T-helper 2 cell treated with Interferon-gamma antibody and Interleukin-4, amounts not matched to agents 5 μg/mL and 100 μg/mL, for 36 hours (primary cell): ENCODE measurements at regions not wholly inside any gene's neighbourhood (a gene's known extent, or its start where the extent isn't known, plus 50 kb on each side); places are given as distances from the start of the nearest gene placed in this dataset.

Experiments
- DNase-seq: peaks from one replicate; pipeline ENCODE4 v3.0.0; 2021; ENCODE audit warnings: low spot score
- H3K27ac Mint-ChIP-seq: one replicate; pipeline ENCODE4 v1.8.0; 2021; ENCODE audit warnings: mild to moderate bottlenecking, mixed read lengths
- H3K27me3 Mint-ChIP-seq: one replicate; pipeline ENCODE4 v1.8.0; 2021; ENCODE audit warnings: low read depth, mixed read lengths
- H3K36me3 Mint-ChIP-seq: one replicate; pipeline ENCODE4 v1.8.0; 2021; ENCODE audit warnings: low read depth, mixed read lengths
- H3K4me1 Mint-ChIP-seq: one replicate; pipeline ENCODE4 v1.8.0; 2021; ENCODE audit warnings: low read depth, mixed read lengths
- H3K4me3 Mint-ChIP-seq: one replicate; pipeline ENCODE4 v1.8.0; 2022; ENCODE audit warnings: mild to moderate bottlenecking, moderate library complexity, mixed read lengths
- H3K9me3 Mint-ChIP-seq: one replicate; pipeline ENCODE4 v1.8.0; 2021; ENCODE audit warnings: mixed read lengths

- Mint-ChIP-seq H3K9me3 (no peaks in the 10 kb centered on the region), H3K36me3 (no peaks in the 10 kb centered on the region), H3K4me3 (no peak overlapping the region), H3K27me3 (peaks cover 9% of the 10 kb centered on the region), H3K4me1 (no peaks in the 10 kb centered on the region), H3K27ac (no peak overlapping the region)
- no peak for DNase-seq
These were observed 164.4 kb upstream of the TOPAZ1 start for GRCh38 chr3:44077267-44077666.

- Mint-ChIP-seq H3K36me3 (no peaks in the 10 kb centered on the region), H3K9me3 (no peaks in the 10 kb centered on the region), H3K4me1 (no peaks in the 10 kb centered on the region), H3K27ac (no peak overlapping the region), H3K27me3 (peaks cover 9% of the 10 kb centered on the region), H3K4me3 (no peak overlapping the region)
- DNase-seq: no peak
These were observed 162.8 kb upstream of the TOPAZ1 start for GRCh38 chr3:44078863-44079262.

- H3K4me3 Mint-ChIP-seq: no peak overlapping the region
- H3K27ac Mint-ChIP-seq: no peak overlapping the region
- no peak for DNase-seq
- peaks cover 16% of the 10 kb centered on the region for H3K27me3 Mint-ChIP-seq
- H3K36me3 Mint-ChIP-seq: no peaks in the 10 kb centered on the region
- H3K9me3 Mint-ChIP-seq: no peaks in the 10 kb centered on the region
- H3K4me1 Mint-ChIP-seq: no peaks in the 10 kb centered on the region
These were observed 161.8 kb upstream of the TOPAZ1 start for GRCh38 chr3:44079916-44080315.

- Mint-ChIP-seq H3K4me1 (no peaks in the 10 kb centered on the region), H3K27ac (no peak overlapping the region), H3K4me3 (no peak overlapping the region), H3K9me3 (no peaks in the 10 kb centered on the region), H3K36me3 (no peaks in the 10 kb centered on the region), H3K27me3 (peaks cover 11% of the 10 kb centered on the region)
- no peak for DNase-seq
These were observed 161.1 kb upstream of the TOPAZ1 start for GRCh38 chr3:44080474-44081072.

GRCh38 chr3:44090036-44090435, 151.7 kb upstream of the TOPAZ1 start:
- DNase-seq: no peak
- Mint-ChIP-seq H3K4me3 (no peak overlapping the region), H3K4me1 (peaks cover 6% of the 10 kb centered on the region), H3K36me3 (no peaks in the 10 kb centered on the region), H3K27ac (no peak overlapping the region), H3K9me3 (no peaks in the 10 kb centered on the region), H3K27me3 (peaks cover 25% of the 10 kb centered on the region)

GRCh38 chr3:44092497-44092896, 149.2 kb upstream of the TOPAZ1 start:
- H3K4me3 Mint-ChIP-seq: no peak overlapping the region
- H3K36me3 Mint-ChIP-seq: no peaks in the 10 kb centered on the region
- H3K4me1 Mint-ChIP-seq: peaks cover 6% of the 10 kb centered on the region
- H3K27ac Mint-ChIP-seq: no peak overlapping the region
- H3K9me3 Mint-ChIP-seq: no peaks in the 10 kb centered on the region
- no peak for DNase-seq
- H3K27me3 Mint-ChIP-seq: peaks cover 25% of the 10 kb centered on the region

- no peaks in the 10 kb centered on the region for H3K9me3 Mint-ChIP-seq
- no peak overlapping the region for H3K4me3 Mint-ChIP-seq
- no peak overlapping the region for H3K27ac Mint-ChIP-seq
- no peaks in the 10 kb centered on the region for H3K36me3 Mint-ChIP-seq
- peaks cover 6% of the 10 kb centered on the region for H3K4me1 Mint-ChIP-seq
- H3K27me3 Mint-ChIP-seq: peaks cover 22% of the 10 kb centered on the region
- no peak for DNase-seq
These were observed 148.2 kb upstream of the TOPAZ1 start for GRCh38 chr3:44093531-44093930.

GRCh38 chr3:44098656-44099415, 142.8 kb upstream of the TOPAZ1 start:
- Mint-ChIP-seq H3K27me3 (peaks cover 16% of the 10 kb centered on the region), H3K9me3 (no peaks in the 10 kb centered on the region), H3K4me1 (no peaks in the 10 kb centered on the region), H3K36me3 (no peaks in the 10 kb centered on the region), H3K4me3 (no peak overlapping the region), H3K27ac (no peak overlapping the region)
- no peak for DNase-seq

- Mint-ChIP-seq H3K9me3 (no peaks in the 10 kb centered on the region), H3K4me3 (no peak overlapping the region), H3K27me3 (peaks cover 16% of the 10 kb centered on the region), H3K27ac (no peak overlapping the region), H3K36me3 (no peaks in the 10 kb centered on the region), H3K4me1 (peaks cover under 1% of the 10 kb centered on the region)
- no peak for DNase-seq
These were observed 142.0 kb upstream of the TOPAZ1 start for GRCh38 chr3:44099566-44100297.

GRCh38 chr3:44100298-44100695, 141.4 kb upstream of the TOPAZ1 start:
- H3K4me1 Mint-ChIP-seq: peaks cover 6% of the 10 kb centered on the region
- no peak overlapping the region for H3K27ac Mint-ChIP-seq
- no peaks in the 10 kb centered on the region for H3K9me3 Mint-ChIP-seq
- H3K36me3 Mint-ChIP-seq: no peaks in the 10 kb centered on the region
- no peak for DNase-seq
- no peak overlapping the region for H3K4me3 Mint-ChIP-seq
- H3K27me3 Mint-ChIP-seq: peaks cover 16% of the 10 kb centered on the region

- Mint-ChIP-seq H3K27me3 (peaks cover 13% of the 10 kb centered on the region), H3K27ac (no peak overlapping the region), H3K4me1 (peaks cover 7% of the 10 kb centered on the region), H3K4me3 (no peak overlapping the region), H3K9me3 (no peaks in the 10 kb centered on the region), H3K36me3 (no peaks in the 10 kb centered on the region)
- DNase-seq: no peak
These were observed 137.6 kb upstream of the TOPAZ1 start for GRCh38 chr3:44104043-44104442.

GRCh38 chr3:44104668-44105321, 136.9 kb upstream of the TOPAZ1 start:
- no peak overlapping the region for H3K27ac Mint-ChIP-seq
- peaks cover 10% of the 10 kb centered on the region for H3K27me3 Mint-ChIP-seq
- no peaks in the 10 kb centered on the region for H3K9me3 Mint-ChIP-seq
- H3K36me3 Mint-ChIP-seq: no peaks in the 10 kb centered on the region
- peak; percentile 56 for DNase-seq
- peaks cover 7% of the 10 kb centered on the region for H3K4me1 Mint-ChIP-seq
- H3K4me3 Mint-ChIP-seq: peak overlapping the region; percentile 0

- H3K27me3 Mint-ChIP-seq: peaks cover 10% of the 10 kb centered on the region
- no peaks in the 10 kb centered on the region for H3K9me3 Mint-ChIP-seq
- H3K27ac Mint-ChIP-seq: no peak overlapping the region
- no peak for DNase-seq
- H3K4me3 Mint-ChIP-seq: no peak overlapping the region
- no peaks in the 10 kb centered on the region for H3K36me3 Mint-ChIP-seq
- peaks cover 7% of the 10 kb centered on the region for H3K4me1 Mint-ChIP-seq
These were observed 136.1 kb upstream of the TOPAZ1 start for GRCh38 chr3:44105571-44105970.

GRCh38 chr3:44106756-44107155, 134.9 kb upstream of the TOPAZ1 start:
- no peak for DNase-seq
- H3K4me1 Mint-ChIP-seq: peaks cover 7% of the 10 kb centered on the region
- H3K27ac Mint-ChIP-seq: no peak overlapping the region
- no peaks in the 10 kb centered on the region for H3K36me3 Mint-ChIP-seq
- no peaks in the 10 kb centered on the region for H3K9me3 Mint-ChIP-seq
- peaks cover 9% of the 10 kb centered on the region for H3K27me3 Mint-ChIP-seq
- no peak overlapping the region for H3K4me3 Mint-ChIP-seq
